ENCODE measurements at regions not wholly inside any gene's neighbourhood (a gene's known extent, or its start where the extent isn't known, plus 50 kb on each side); places are given as distances from the start of the nearest gene placed in this dataset.

DNA sequence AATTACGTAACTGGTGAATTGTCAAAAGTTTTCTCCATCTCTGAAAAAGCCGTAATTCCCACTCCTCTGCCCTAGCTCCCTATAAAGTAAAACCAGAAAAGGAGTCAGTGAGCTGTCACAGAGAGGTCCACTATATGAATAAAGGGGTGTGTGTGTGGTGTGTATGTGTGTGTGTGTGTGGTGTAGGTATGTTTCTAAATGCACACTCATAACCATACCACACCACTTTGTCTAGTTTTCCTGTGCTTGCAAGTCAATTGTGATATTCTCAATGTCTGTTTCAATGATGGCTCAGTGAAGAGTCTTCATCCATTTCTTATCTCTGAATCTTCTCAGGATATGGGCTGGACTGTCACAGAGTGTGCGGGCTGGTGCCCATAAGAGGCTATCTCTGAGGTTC is 54.8 kb upstream of the CCDC68 start:
- TF ChIP-seq, protein P1, sequence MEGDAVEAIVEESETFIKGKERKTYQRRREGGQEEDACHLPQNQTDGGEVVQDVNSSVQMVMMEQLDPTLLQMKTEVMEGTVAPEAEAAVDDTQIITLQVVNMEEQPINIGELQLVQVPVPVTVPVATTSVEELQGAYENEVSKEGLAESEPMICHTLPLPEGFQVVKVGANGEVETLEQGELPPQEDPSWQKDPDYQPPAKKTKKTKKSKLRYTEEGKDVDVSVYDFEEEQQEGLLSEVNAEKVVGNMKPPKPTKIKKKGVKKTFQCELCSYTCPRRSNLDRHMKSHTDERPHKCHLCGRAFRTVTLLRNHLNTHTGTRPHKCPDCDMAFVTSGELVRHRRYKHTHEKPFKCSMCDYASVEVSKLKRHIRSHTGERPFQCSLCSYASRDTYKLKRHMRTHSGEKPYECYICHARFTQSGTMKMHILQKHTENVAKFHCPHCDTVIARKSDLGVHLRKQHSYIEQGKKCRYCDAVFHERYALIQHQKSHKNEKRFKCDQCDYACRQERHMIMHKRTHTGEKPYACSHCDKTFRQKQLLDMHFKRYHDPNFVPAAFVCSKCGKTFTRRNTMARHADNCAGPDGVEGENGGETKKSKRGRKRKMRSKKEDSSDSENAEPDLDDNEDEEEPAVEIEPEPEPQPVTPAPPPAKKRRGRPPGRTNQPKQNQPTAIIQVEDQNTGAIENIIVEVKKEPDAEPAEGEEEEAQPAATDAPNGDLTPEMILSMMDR (IDR thresholded peaks at IDR 0.05), result no peak
- no peak for TF ChIP-seq POLR2A (IDR thresholded peaks at IDR 0.05)
- TF ChIP-seq EP300 (IDR thresholded peaks at IDR 0.05), result no peak
